Glutamatergic neuron (in vitro differentiated cells): ENCODE measurements at regions not wholly inside any gene's neighbourhood (a gene's known extent, or its start where the extent isn't known, plus 50 kb on each side); places are given as distances from the start of the nearest gene placed in this dataset.
A peak's percentile ranks its signal among the peaks of the same experiment; 100 is the strongest.
"Not testable (repeated sequence)": the region's sequence is repeated elsewhere in the genome, so short reads cannot be mapped to it uniquely, and the experiment has no call there.

Experiments
- DNase-seq: peaks from one replicate; pipeline ENCODE4 v3.0.0; 2022
- H3K27ac Mint-ChIP-seq: one replicate; pipeline ENCODE4 v1.8.0; 2020; ENCODE audit warnings: mild to moderate bottlenecking, mixed read lengths, inconsistent platforms; ENCODE audit not compliant: unreplicated experiment
- H3K27me3 Mint-ChIP-seq: one replicate; pipeline ENCODE4 v1.8.0; 2020; ENCODE audit warnings: mild to moderate bottlenecking, moderate library complexity, mixed read lengths, inconsistent platforms; ENCODE audit not compliant: unreplicated experiment
- H3K36me3 Mint-ChIP-seq: one replicate; pipeline ENCODE4 v1.8.0; 2020; ENCODE audit warnings: mild to moderate bottlenecking, mixed read lengths, inconsistent platforms; ENCODE audit not compliant: unreplicated experiment
- H3K4me1 Mint-ChIP-seq: one replicate; pipeline ENCODE4 v1.8.0; 2020; ENCODE audit warnings: mild to moderate bottlenecking, low read depth, mixed read lengths, inconsistent platforms; ENCODE audit not compliant: unreplicated experiment
- H3K4me3 Mint-ChIP-seq: one replicate; pipeline ENCODE4 v1.8.0; 2020; ENCODE audit warnings: mild to moderate bottlenecking, mixed read lengths, inconsistent platforms; ENCODE audit not compliant: unreplicated experiment
- H3K9me3 Mint-ChIP-seq: one replicate; pipeline ENCODE4 v1.8.0; 2020; ENCODE audit warnings: mild to moderate bottlenecking, moderate library complexity, mixed read lengths, inconsistent platforms; ENCODE audit not compliant: unreplicated experiment
- TF ChIP-seq, protein P1 (sequence below): fragments of 200-600 bp; sonication (generic); IDR thresholded peaks from one replicate; pipeline ENCODE4 v1.5.0; 2021; ENCODE audit not compliant: partially characterized antibody, unreplicated experiment

DNA sequence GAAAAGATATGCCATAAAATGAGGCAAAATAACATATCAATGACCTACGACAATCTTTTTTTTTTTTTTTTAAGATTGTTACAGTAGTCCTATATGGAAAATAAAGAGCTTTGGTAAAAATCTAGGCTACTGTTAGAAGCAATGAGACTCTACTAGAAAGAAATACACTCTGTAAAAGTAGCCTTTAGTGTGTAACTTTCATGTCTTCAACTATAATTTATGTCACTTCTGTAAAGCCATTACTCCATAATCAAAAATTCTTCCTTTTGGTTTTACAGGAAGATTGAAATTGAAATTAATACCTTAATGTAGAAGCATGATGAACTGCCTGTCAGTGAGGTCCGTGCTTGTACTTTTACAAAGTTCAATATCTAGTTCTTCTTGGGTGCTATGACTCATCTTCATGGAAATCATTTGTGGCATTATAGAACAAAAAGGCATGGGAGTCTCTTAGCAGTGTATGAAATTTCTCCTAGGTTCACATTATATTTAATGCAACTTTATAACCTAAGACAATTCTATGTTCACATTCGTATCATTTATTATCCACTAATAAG lies 1393.1 kb downstream of the EFNA5 start:
- Mint-ChIP-seq H3K27ac (no peak overlapping the region), H3K9me3 (no peaks in the 10 kb centered on the region), H3K4me1 (no peaks in the 10 kb centered on the region), H3K27me3 (no peaks in the 10 kb centered on the region), H3K36me3 (no peaks in the 10 kb centered on the region), H3K4me3 (no peak overlapping the region)
- TF ChIP-seq, protein P1, sequence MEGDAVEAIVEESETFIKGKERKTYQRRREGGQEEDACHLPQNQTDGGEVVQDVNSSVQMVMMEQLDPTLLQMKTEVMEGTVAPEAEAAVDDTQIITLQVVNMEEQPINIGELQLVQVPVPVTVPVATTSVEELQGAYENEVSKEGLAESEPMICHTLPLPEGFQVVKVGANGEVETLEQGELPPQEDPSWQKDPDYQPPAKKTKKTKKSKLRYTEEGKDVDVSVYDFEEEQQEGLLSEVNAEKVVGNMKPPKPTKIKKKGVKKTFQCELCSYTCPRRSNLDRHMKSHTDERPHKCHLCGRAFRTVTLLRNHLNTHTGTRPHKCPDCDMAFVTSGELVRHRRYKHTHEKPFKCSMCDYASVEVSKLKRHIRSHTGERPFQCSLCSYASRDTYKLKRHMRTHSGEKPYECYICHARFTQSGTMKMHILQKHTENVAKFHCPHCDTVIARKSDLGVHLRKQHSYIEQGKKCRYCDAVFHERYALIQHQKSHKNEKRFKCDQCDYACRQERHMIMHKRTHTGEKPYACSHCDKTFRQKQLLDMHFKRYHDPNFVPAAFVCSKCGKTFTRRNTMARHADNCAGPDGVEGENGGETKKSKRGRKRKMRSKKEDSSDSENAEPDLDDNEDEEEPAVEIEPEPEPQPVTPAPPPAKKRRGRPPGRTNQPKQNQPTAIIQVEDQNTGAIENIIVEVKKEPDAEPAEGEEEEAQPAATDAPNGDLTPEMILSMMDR = no peak
- no peak for DNase-seq

DNA sequence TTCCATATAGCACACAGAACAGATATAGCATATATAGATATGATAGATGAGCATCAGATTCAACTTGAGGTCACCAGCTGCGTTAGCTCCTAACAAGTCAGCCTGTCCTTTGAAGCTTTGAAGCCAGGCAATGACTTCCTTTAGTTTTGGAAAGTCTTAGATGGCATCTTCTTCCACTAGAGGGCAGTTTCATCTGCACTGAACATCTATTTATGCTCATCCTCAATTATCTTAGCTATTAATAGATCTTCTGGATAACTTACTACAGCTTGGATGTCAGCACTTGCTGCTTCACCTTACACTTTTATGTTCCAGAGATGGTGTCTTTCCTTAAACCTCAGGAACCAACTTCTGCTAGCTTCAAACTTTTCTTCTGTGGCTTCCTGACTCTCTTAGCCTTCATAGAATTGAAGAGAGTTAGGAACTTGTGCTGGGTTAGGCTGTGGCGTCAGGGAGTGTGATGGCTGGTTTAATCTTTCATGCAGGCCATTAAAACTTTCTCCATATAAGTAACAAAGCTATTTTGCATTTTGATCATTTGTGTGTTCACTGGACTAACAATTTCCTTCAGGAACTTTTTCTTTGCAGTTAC lies 1401.4 kb downstream of the EFNA5 start:
- TF ChIP-seq, protein P1 = peak; percentile 50
- H3K9me3 Mint-ChIP-seq = peaks cover 2% of the 10 kb centered on the region
- no peaks in the 10 kb centered on the region for H3K36me3 Mint-ChIP-seq
- DNase-seq = no peak
- H3K4me1 Mint-ChIP-seq = no peaks in the 10 kb centered on the region
- no peak overlapping the region for H3K4me3 Mint-ChIP-seq
- H3K27ac Mint-ChIP-seq = no peak overlapping the region
- H3K27me3 Mint-ChIP-seq = peaks cover 2% of the 10 kb centered on the region

GRCh38 chr5:106267256-106267655 lies 1403.5 kb downstream of the EFNA5 start:
- Mint-ChIP-seq H3K36me3 (no peaks in the 10 kb centered on the region), H3K27ac (no peak overlapping the region), H3K27me3 (peaks cover 2% of the 10 kb centered on the region), H3K4me1 (no peaks in the 10 kb centered on the region), H3K9me3 (no peaks in the 10 kb centered on the region), H3K4me3 (no peak overlapping the region)
- TF ChIP-seq, protein P1 = no peak
- DNase-seq = no peak

GRCh38 chr5:106262395-106262794 lies 1408.3 kb downstream of the EFNA5 start:
- H3K36me3 Mint-ChIP-seq = no peaks in the 10 kb centered on the region
- no peak for DNase-seq
- no peaks in the 10 kb centered on the region for H3K4me1 Mint-ChIP-seq
- H3K4me3 Mint-ChIP-seq = no peak overlapping the region
- peaks cover 2% of the 10 kb centered on the region for H3K27me3 Mint-ChIP-seq
- H3K27ac Mint-ChIP-seq = no peak overlapping the region
- H3K9me3 Mint-ChIP-seq = no peaks in the 10 kb centered on the region
- TF ChIP-seq, protein P1 = no peak

- DNase-seq, H3K4me3 Mint-ChIP-seq, H3K9me3 Mint-ChIP-seq, H3K27me3 Mint-ChIP-seq, H3K4me1 Mint-ChIP-seq, H3K36me3 Mint-ChIP-seq, H3K27ac Mint-ChIP-seq: not testable (repeated sequence)
Observed at GRCh38 chr5:106259431-106260090, 1411.2 kb downstream of the EFNA5 start.
